Liver (tissue), 8 donors: ENCODE measurements at regions not wholly inside any gene's neighbourhood (a gene's known extent, or its start where the extent isn't known, plus 50 kb on each side); places are given as distances from the start of the nearest gene placed in this dataset.
"Not testable (repeated sequence)": the region's sequence is repeated elsewhere in the genome, so short reads cannot be mapped to it uniquely, and the experiment has no call there.

Experiments used
- DNase-seq: peaks from one replicate; pipeline ENCODE4 v3.0.0-alpha.2; 2017; ENCODE audit warnings: low spot score
- H3K27ac ChIP-seq, 2 donors: one replicate each; pipeline ENCODE4 v1.7.0; 2013; ENCODE audit warnings: inconsistent platforms in 2 of 2, low read length in 2 of 2, control low read depth in 1 of 2, low read depth in 1 of 2, mild to moderate bottlenecking in 1 of 2
- H3K27me3 ChIP-seq, 4 donors: one replicate each; pipeline versions ENCODE4 v1.6.1 to v1.7.0; 2013; ENCODE audit warnings: low read length in 3 of 4, inconsistent platforms in 1 of 4, mild to moderate bottlenecking in 1 of 4, moderate library complexity in 1 of 4; ENCODE audit not compliant: control insufficient read depth in 4 of 4, insufficient read depth in 4 of 4
- H3K36me3 ChIP-seq, 4 donors: one replicate each; pipeline versions ENCODE4 v1.6.1 to v1.7.0; 2013; ENCODE audit warnings: low read length in 3 of 4, mild to moderate bottlenecking in 3 of 4, low read depth in 1 of 4, moderate library complexity in 1 of 4; ENCODE audit not compliant: control insufficient read depth in 4 of 4, insufficient read depth in 3 of 4
- H3K4me1 ChIP-seq, 4 donors: one replicate each; pipeline versions ENCODE4 v1.6.1 to v1.7.0; 2013; ENCODE audit warnings: low read length in 3 of 4, mild to moderate bottlenecking in 3 of 4, moderate library complexity in 1 of 4; ENCODE audit not compliant: control insufficient read depth in 4 of 4, insufficient read depth in 4 of 4
- H3K4me3 ChIP-seq, 3 donors: one replicate each; pipeline versions ENCODE4 v1.6.1 to v1.7.0; 2013; ENCODE audit warnings: low read length in 3 of 3, control low read depth in 1 of 3, low read depth in 1 of 3, mild to moderate bottlenecking in 1 of 3
- H3K9ac ChIP-seq, 2 donors: one replicate each; pipeline ENCODE4 v1.7.0; 2013; ENCODE audit warnings: low read length in 2 of 2, mild to moderate bottlenecking in 2 of 2, moderate library complexity in 2 of 2, control low read depth in 1 of 2, low read depth in 1 of 2
- H3K9me3 ChIP-seq, 4 donors: one replicate each; pipeline versions ENCODE4 v1.6.1 to v1.7.0; 2013; ENCODE audit warnings: low read length in 3 of 4; ENCODE audit not compliant: control insufficient read depth in 4 of 4
- EGR1 ChIP-seq, 2 donors: IDR thresholded peaks; 2 replicates each; pipeline ENCODE4 v1.6.1; 2016 to 2018; ENCODE audit warnings: antibody characterized with exemption in 2 of 2, low read depth in 2 of 2
- FOXA2 ChIP-seq: IDR thresholded peaks from 2 replicates; pipeline ENCODE4 v1.6.1; 2016; ENCODE audit warnings: antibody characterized with exemption
- HNF4A ChIP-seq, 2 donors: conservative IDR thresholded peaks; 2 replicates each; pipeline ENCODE4 v1.6.1; 2016; ENCODE audit warnings: antibody characterized with exemption in 2 of 2, mild to moderate bottlenecking in 2 of 2
- JUND ChIP-seq, 2 donors: IDR thresholded peaks; 2 replicates each; pipeline ENCODE4 v1.6.1; 2016; ENCODE audit warnings: antibody characterized with exemption in 2 of 2
- NR2F2 ChIP-seq: IDR thresholded peaks from 2 replicates; pipeline ENCODE4 v1.6.1; 2016; ENCODE audit warnings: antibody characterized with exemption
- RAD21 ChIP-seq, 2 donors: IDR thresholded peaks; 2 replicates each; pipeline ENCODE4 v1.6.1; 2016; ENCODE audit warnings: antibody characterized with exemption in 2 of 2, mild to moderate bottlenecking in 2 of 2
- RXRA ChIP-seq, 2 donors: IDR thresholded peaks; 2 replicates each; pipeline ENCODE4 v1.6.1; 2017 to 2018; ENCODE audit warnings: antibody characterized with exemption in 2 of 2, mild to moderate bottlenecking in 1 of 2
- SP1 ChIP-seq: IDR thresholded peaks from 2 replicates; pipeline ENCODE4 v1.6.1; 2018; ENCODE audit warnings: antibody characterized with exemption, mild to moderate bottlenecking
- TAF1 ChIP-seq: conservative IDR thresholded peaks from 2 replicates; pipeline ENCODE4 v1.6.1; 2016; ENCODE audit warnings: antibody characterized with exemption, mild to moderate bottlenecking
- WGBS: extraction: QIAGEN DNeasy Blood & Tissue Kit; methylation state at CpG from one replicate; pipeline ENCODE4 v1.1.7; 2013; 5-methylcytosine and 5-hydroxymethylcytosine counted together
- TF ChIP-seq, protein P1 (sequence below): fragments of 150-350 bp; IDR thresholded peaks from 2 replicates; pipeline ENCODE4 v1.5.1; 2017; ENCODE audit warnings: improper control_type of control experiment, low read depth, low read length; ENCODE audit not compliant: missing input control
- TF ChIP-seq, protein P2 (sequence below): IDR thresholded peaks from 2 replicates; pipeline ENCODE4 v1.6.1; 2016; ENCODE audit warnings: antibody characterized with exemption
- TF ChIP-seq, protein P3 (sequence below): IDR thresholded peaks from 2 replicates; pipeline ENCODE4 v1.6.1; 2016; ENCODE audit warnings: antibody characterized with exemption
- donor health status: healthy.
- donor health status: healthy.
- donor health status: healthy.
- donor health status: healthy.
- donor health status: healthy.

DNA sequence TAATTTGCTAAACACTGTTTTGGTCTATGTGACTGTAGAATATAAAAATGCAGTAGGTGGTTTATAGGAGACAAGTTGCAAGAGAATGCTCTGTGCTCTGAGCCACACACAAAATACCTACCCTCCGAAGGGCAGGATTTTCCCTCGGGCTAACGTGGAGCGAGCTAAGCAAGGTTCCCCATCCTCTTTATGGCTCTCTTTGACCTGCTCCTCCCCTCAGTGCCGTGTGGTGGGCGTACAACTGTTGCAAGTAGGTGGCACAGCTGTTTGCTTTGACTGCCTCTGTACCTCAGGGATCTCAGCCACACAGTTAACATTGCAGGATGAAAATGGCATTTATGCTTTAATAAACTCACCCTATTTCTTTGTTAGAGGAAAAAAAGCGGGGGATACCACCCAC lies 339.1 kb downstream of the SATB1 start:
- DNase-seq, result no peak
- H3K9ac ChIP-seq, result no peak overlapping the region
- WGBS, result 56% methylated on average over 7 of the region's 7 CpGs
- H3K36me3 ChIP-seq, result no peaks in the 10 kb centered on the region
- no peak for TF ChIP-seq HNF4A (conservative IDR thresholded peaks at IDR 0.05)
- TF ChIP-seq, protein P1, sequence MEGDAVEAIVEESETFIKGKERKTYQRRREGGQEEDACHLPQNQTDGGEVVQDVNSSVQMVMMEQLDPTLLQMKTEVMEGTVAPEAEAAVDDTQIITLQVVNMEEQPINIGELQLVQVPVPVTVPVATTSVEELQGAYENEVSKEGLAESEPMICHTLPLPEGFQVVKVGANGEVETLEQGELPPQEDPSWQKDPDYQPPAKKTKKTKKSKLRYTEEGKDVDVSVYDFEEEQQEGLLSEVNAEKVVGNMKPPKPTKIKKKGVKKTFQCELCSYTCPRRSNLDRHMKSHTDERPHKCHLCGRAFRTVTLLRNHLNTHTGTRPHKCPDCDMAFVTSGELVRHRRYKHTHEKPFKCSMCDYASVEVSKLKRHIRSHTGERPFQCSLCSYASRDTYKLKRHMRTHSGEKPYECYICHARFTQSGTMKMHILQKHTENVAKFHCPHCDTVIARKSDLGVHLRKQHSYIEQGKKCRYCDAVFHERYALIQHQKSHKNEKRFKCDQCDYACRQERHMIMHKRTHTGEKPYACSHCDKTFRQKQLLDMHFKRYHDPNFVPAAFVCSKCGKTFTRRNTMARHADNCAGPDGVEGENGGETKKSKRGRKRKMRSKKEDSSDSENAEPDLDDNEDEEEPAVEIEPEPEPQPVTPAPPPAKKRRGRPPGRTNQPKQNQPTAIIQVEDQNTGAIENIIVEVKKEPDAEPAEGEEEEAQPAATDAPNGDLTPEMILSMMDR, result no peak
- TF ChIP-seq, protein P2, sequence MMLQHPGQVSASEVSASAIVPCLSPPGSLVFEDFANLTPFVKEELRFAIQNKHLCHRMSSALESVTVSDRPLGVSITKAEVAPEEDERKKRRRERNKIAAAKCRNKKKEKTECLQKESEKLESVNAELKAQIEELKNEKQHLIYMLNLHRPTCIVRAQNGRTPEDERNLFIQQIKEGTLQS, result no peak
- TF ChIP-seq RXRA (IDR thresholded peaks at IDR 0.05), result no peak
- TF ChIP-seq FOXA2, result no peak
- no peak for TF ChIP-seq SP1
- TF ChIP-seq, protein P3, sequence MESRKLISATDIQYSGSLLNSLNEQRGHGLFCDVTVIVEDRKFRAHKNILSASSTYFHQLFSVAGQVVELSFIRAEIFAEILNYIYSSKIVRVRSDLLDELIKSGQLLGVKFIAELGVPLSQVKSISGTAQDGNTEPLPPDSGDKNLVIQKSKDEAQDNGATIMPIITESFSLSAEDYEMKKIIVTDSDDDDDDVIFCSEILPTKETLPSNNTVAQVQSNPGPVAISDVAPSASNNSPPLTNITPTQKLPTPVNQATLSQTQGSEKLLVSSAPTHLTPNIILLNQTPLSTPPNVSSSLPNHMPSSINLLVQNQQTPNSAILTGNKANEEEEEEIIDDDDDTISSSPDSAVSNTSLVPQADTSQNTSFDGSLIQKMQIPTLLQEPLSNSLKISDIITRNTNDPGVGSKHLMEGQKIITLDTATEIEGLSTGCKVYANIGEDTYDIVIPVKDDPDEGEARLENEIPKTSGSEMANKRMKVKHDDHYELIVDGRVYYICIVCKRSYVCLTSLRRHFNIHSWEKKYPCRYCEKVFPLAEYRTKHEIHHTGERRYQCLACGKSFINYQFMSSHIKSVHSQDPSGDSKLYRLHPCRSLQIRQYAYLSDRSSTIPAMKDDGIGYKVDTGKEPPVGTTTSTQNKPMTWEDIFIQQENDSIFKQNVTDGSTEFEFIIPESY, result no peak
- no peak for TF ChIP-seq TAF1
- no peak for TF ChIP-seq NR2F2
- no peak for TF ChIP-seq EGR1 (IDR thresholded peaks at IDR 0.05; ENCODE audit: low read depth in 2 of 2)
- no peak overlapping the region for H3K4me3 ChIP-seq
- H3K27me3 ChIP-seq, result peaks cover 0 to 4% (median 0%) of the 10 kb centered on the region in 4 donors
- H3K27ac ChIP-seq, result no peak overlapping the region
- no peaks in the 10 kb centered on the region for H3K4me1 ChIP-seq
- H3K9me3 ChIP-seq, result no peaks in the 10 kb centered on the region

DNA sequence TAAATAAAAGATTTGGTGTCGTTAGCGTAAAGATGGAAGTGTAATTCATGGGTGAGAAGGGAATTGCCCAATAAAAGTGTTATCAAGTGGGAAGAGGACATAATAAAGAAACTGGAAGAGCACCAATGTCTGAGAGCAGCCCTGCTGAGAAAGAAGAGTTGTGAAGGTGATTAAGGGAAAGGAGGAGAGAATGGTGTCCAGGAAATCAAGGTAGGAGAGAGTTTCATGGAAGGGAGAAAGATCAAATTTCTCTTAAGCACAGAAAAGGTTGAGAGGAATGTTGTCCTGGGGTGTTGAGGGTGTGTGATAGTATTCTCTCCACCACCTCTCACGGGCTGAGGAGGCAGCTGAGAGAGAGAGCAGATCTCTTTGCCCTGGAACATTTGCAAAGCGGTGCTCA lies 339.7 kb downstream of the SATB1 start:
- Histone ChIP-seq H3K36me3 (no peaks in the 10 kb centered on the region), H3K27ac (no peak overlapping the region), H3K4me1 (no peaks in the 10 kb centered on the region), H3K9me3 (no peaks in the 10 kb centered on the region), H3K27me3 (peaks cover 0 to 4% (median 0%) of the 10 kb centered on the region in 4 donors), H3K9ac (no peak overlapping the region), H3K4me3 (no peak overlapping the region)
- DNase-seq, result no peak
- 69% methylated on average over 4 of the region's 4 CpGs for WGBS
- TF ChIP-seq, protein P1, result no peak
- TF ChIP-seq, protein P2, result no peak
- no peak for TF ChIP-seq HNF4A (conservative IDR thresholded peaks at IDR 0.05)
- TF ChIP-seq TAF1, result no peak
- TF ChIP-seq RXRA (IDR thresholded peaks at IDR 0.05), result no peak
- TF ChIP-seq RAD21 (IDR thresholded peaks at IDR 0.05), result no peak
- no peak for TF ChIP-seq FOXA2
- TF ChIP-seq JUND (IDR thresholded peaks at IDR 0.05), result no peak

DNA sequence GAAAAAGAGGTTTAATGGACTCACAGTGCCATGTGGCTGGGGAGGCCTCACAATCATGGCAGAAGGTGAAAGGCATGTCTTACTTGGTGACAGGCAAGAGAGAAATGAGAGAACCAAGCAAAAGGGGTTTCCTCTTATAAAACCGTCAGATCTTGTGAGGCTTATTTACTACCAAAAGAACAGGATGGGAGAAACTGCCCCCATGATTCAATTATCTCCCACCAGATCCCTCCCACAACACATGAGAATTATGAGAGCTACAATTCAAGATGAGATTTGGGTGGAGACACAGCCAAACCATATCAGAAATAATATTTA lies 340.8 kb upstream of the TBC1D5 start:
- not testable (repeated sequence) for H3K4me3 ChIP-seq, H3K27me3 ChIP-seq, H3K9ac ChIP-seq, H3K36me3 ChIP-seq, H3K9me3 ChIP-seq, H3K4me1 ChIP-seq, H3K27ac ChIP-seq, DNase-seq
- WGBS, result 81% methylated on average over 1 of the region's 1 CpG
